ENCODE measurements at regions not wholly inside any gene's neighbourhood (a gene's known extent, or its start where the extent isn't known, plus 50 kb on each side); places are given as distances from the start of the nearest gene placed in this dataset.

DNA sequence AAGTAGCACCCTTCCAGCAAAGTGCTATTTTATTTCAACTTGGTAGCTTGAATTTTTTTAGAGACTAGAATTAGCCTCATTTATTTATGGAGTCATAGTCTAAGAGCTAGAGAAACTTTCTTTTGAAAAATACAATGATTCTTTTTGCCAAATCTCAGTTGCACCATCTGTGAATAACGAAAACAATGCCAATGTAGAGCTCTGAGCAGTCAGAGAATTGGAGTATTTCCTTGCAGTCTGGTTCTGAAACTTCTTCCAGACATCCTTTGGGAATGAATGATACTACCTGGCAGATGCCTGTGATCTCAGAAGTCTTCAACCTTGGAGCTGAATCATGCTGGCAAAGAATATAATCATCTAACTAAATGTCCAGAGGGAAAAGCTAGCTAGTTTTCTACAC lies 511.5 kb upstream of the CYLC2 start:
- Mint-ChIP-seq H3K4me3 (no peak overlapping the region), H3K27ac (no peak overlapping the region), H3K9me3 (no peaks in the 10 kb centered on the region), H3K4me1 (no peaks in the 10 kb centered on the region), H3K36me3 (ENCODE audit: low read depth) (no peaks in the 10 kb centered on the region), H3K27me3 (ENCODE audit: insufficient read depth) (no peaks in the 10 kb centered on the region)
- H3K4me3 ChIP-seq (ENCODE audit: low read length), result no peak overlapping the region
- H3K36me3 ChIP-seq (ENCODE audit: control insufficient read depth, insufficient read depth, low read length), result no peaks in the 10 kb centered on the region
- no peak for TF ChIP-seq CTCF (conservative IDR thresholded peaks at IDR 0.05)
- H3K9ac ChIP-seq (ENCODE audit: extremely low read depth, low read length, poor library complexity, severe bottlenecking), result no peak overlapping the region
- H3K4me1 ChIP-seq (ENCODE audit: control insufficient read depth, insufficient read depth, low read length), result no peaks in the 10 kb centered on the region
- no peak overlapping the region for H3K27ac ChIP-seq (ENCODE audit: low read depth, low read length)
- 34 to 56% methylated on average over 1 of the region's 1 CpG for WGBS, 2 experiments (ENCODE audit: insufficient coverage in 1 of 2, insufficient read length in 1 of 2)
- no peak for DNase-seq
- no peaks in the 10 kb centered on the region for H3K27me3 ChIP-seq (ENCODE audit: control insufficient read depth, insufficient read depth, low read length, poor library complexity, severe bottlenecking)
- peaks cover 14% of the 10 kb centered on the region for H3K9me3 ChIP-seq (ENCODE audit: control insufficient read depth, low read length)

DNA sequence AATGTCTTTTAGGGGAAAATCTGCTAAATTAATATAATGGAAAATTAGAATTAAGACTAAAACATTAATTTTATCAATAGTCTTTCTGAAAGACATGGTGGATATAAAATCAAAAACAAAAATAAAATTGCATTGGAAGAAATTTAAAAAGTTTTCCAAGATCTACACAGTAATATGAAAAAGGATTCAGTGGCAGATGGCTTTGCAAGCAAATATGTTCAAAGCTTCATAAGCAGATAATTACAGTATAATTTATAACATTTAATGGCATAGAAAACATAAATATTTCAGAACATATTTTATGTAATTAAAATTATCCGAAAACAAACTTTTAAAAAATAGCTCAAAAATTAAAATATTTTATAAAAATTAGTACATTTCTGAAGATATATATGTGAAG lies 512.4 kb upstream of the CYLC2 start:
- H3K27me3 ChIP-seq (ENCODE audit: control insufficient read depth, insufficient read depth, low read length, poor library complexity, severe bottlenecking), result no peaks in the 10 kb centered on the region
- no peaks in the 10 kb centered on the region for H3K9me3 Mint-ChIP-seq
- DNase-seq, result no peak
- TF ChIP-seq CTCF (conservative IDR thresholded peaks at IDR 0.05), result no peak
- H3K27me3 Mint-ChIP-seq (ENCODE audit: insufficient read depth), result no peaks in the 10 kb centered on the region
- no CpG with 5 or more reads among the region's 1 CpG for WGBS, 2 experiments (ENCODE audit: insufficient coverage in 1 of 2, insufficient read length in 1 of 2)
- no peaks in the 10 kb centered on the region for H3K36me3 ChIP-seq (ENCODE audit: control insufficient read depth, insufficient read depth, low read length)
- no peak overlapping the region for H3K4me3 ChIP-seq (ENCODE audit: low read length)
- no peaks in the 10 kb centered on the region for H3K4me1 Mint-ChIP-seq
- H3K27ac ChIP-seq (ENCODE audit: low read depth, low read length), result no peak overlapping the region
- no peaks in the 10 kb centered on the region for H3K4me1 ChIP-seq (ENCODE audit: control insufficient read depth, insufficient read depth, low read length)
- H3K9ac ChIP-seq (ENCODE audit: extremely low read depth, low read length, poor library complexity, severe bottlenecking), result no peak overlapping the region
- no peaks in the 10 kb centered on the region for H3K36me3 Mint-ChIP-seq (ENCODE audit: low read depth)
- H3K4me3 Mint-ChIP-seq, result no peak overlapping the region
- H3K27ac Mint-ChIP-seq, result no peak overlapping the region
- H3K9me3 ChIP-seq (ENCODE audit: control insufficient read depth, low read length), result peaks cover 12% of the 10 kb centered on the region

GRCh38 chr9:102479191-102479590 lies 515.9 kb upstream of the CYLC2 start:
- Mint-ChIP-seq H3K27me3 (ENCODE audit: insufficient read depth) (no peaks in the 10 kb centered on the region), H3K9me3 (no peaks in the 10 kb centered on the region), H3K36me3 (ENCODE audit: low read depth) (no peaks in the 10 kb centered on the region), H3K4me3 (no peak overlapping the region), H3K4me1 (no peaks in the 10 kb centered on the region), H3K27ac (no peak overlapping the region)
- H3K27me3 ChIP-seq (ENCODE audit: control insufficient read depth, insufficient read depth, low read length, poor library complexity, severe bottlenecking), result no peaks in the 10 kb centered on the region
- H3K36me3 ChIP-seq (ENCODE audit: control insufficient read depth, insufficient read depth, low read length), result no peaks in the 10 kb centered on the region
- no peak overlapping the region for H3K4me3 ChIP-seq (ENCODE audit: low read length)
- H3K4me1 ChIP-seq (ENCODE audit: control insufficient read depth, insufficient read depth, low read length), result no peaks in the 10 kb centered on the region
- H3K9ac ChIP-seq (ENCODE audit: extremely low read depth, low read length, poor library complexity, severe bottlenecking), result no peak overlapping the region
- H3K27ac ChIP-seq (ENCODE audit: low read depth, low read length), result no peak overlapping the region
- no peak for TF ChIP-seq CTCF (conservative IDR thresholded peaks at IDR 0.05)
- H3K9me3 ChIP-seq (ENCODE audit: control insufficient read depth, low read length), result peaks cover 17% of the 10 kb centered on the region
- 89 to 94% methylated on average over 2 to 3 of the region's 3 CpGs for WGBS, 2 experiments (ENCODE audit: insufficient coverage in 1 of 2, insufficient read length in 1 of 2)
- DNase-seq, result no peak
